Activated naive CD8-positive, alpha-beta T cell (primary cell): ENCODE measurements at regions not wholly inside any gene's neighbourhood (a gene's known extent, or its start where the extent isn't known, plus 50 kb on each side); places are given as distances from the start of the nearest gene placed in this dataset.

Experiments
- H3K27ac Mint-ChIP-seq: one replicate; pipeline ENCODE4 v1.8.0; 2021; ENCODE audit warnings: mixed read lengths
- H3K27me3 Mint-ChIP-seq: one replicate; pipeline ENCODE4 v1.8.0; 2021; ENCODE audit warnings: mixed read lengths
- H3K36me3 Mint-ChIP-seq: one replicate; pipeline ENCODE4 v1.8.0; 2021; ENCODE audit warnings: mixed read lengths
- H3K4me1 Mint-ChIP-seq: one replicate; pipeline ENCODE4 v1.8.0; 2021; ENCODE audit warnings: low read depth, mixed read lengths
- H3K4me3 Mint-ChIP-seq: one replicate; pipeline ENCODE4 v1.8.0; 2021; ENCODE audit warnings: mild to moderate bottlenecking, mixed read lengths
- H3K9me3 Mint-ChIP-seq: one replicate; pipeline ENCODE4 v1.8.0; 2021; ENCODE audit warnings: low read depth, mixed read lengths

DNA sequence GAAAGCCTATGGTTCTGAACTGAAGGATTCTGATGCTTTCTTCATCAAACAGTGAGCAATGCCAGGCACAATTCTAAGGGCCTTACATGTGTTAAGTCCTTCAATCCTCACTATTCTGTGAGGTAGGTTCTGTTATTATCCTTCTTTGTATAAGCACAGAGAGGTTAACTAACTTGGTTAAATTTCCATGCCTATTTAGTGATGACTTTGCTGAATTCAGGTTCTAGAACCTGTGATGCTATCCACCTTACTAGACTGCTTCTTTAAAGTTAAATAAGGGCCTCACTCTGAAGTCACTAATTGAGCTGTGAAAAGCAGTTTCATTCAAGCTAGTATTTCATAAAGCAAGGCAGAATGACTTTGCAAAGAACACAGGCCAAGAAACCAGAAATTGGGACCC, 138.9 kb upstream of the PARP11 start:
- H3K27me3 Mint-ChIP-seq: no peaks in the 10 kb centered on the region
- no peaks in the 10 kb centered on the region for H3K9me3 Mint-ChIP-seq
- no peaks in the 10 kb centered on the region for H3K36me3 Mint-ChIP-seq
- no peak overlapping the region for H3K27ac Mint-ChIP-seq
- H3K4me3 Mint-ChIP-seq: no peak overlapping the region
- no peaks in the 10 kb centered on the region for H3K4me1 Mint-ChIP-seq

DNA sequence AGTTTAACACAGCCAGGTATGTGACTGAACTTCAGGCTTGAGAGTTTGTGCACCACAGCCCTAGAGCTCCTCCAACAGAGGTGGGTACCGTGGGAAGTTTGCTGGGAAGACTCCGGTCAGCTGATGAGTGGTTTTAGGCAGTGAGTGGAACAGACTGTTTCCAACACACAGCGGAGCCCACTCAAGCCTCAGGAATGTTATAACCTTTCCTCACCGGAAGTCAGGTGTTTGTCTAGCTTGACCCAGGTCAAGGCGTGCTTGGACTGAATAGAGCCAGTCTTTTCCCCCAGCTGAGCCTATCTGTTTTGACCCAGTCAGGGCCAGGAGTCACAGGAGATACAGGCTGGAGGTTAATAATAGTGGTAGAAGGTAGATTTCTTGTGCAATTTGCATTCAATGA, 138.4 kb upstream of the PARP11 start:
- Mint-ChIP-seq H3K4me1 (no peaks in the 10 kb centered on the region), H3K4me3 (no peak overlapping the region), H3K27ac (no peak overlapping the region), H3K9me3 (no peaks in the 10 kb centered on the region), H3K27me3 (no peaks in the 10 kb centered on the region), H3K36me3 (no peaks in the 10 kb centered on the region)

DNA sequence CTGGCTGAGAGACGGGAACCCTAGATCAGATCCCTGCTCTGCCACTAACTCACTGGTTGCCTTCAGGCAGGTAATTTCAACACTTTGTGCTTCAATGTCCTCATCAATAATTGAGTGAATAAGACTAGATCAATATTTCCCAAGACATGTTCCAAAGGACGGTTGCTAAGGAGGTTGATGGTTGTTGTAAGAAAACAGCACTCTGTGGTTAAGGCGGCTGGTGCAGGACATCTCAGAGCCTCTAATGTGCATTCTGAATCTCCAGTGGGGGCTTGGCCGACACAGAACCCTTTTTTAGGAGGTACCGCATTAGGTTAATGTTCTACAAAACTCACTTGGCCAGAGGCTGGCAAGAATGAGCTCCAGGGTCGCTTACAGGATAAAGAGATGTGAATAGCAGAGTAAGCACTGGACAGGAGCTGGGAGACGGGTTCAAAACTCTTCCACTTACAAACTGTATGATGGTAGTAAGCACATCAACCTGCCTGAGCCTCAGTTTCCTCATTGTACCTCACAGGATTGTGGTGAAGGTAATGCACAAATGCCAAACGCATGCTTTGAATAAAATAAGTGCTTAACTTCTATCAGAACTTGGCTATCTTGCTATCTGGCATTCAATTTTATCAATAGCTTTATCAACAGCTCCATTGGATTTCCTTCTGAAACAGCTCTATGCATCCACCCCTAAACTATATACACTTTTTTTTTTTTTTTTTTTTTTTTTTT, 136.9 kb upstream of the PARP11 start:
- no peaks in the 10 kb centered on the region for H3K27me3 Mint-ChIP-seq
- H3K4me1 Mint-ChIP-seq: no peaks in the 10 kb centered on the region
- no peaks in the 10 kb centered on the region for H3K36me3 Mint-ChIP-seq
- H3K9me3 Mint-ChIP-seq: no peaks in the 10 kb centered on the region
- H3K4me3 Mint-ChIP-seq: no peak overlapping the region
- H3K27ac Mint-ChIP-seq: no peak overlapping the region

DNA sequence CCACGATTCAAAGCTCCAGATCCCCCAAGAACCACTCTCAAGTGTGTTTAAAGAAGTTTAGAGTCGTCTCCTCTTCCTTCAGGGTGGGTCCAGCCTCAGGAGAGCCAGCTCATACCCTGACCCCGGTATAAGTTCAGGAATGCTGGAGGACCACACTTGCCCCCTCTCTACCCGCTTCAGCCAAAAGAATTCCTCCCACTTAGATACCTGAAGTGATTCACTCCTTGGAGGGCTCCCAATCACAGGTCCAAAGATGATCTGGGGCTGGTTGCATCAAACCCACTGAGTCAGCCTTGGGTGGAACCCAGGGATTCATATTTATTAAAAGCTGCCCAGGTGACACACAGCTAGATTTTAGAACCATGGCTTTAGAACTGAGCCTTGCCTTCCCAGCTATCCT, 133.5 kb upstream of the PARP11 start:
- Mint-ChIP-seq H3K27ac (no peak overlapping the region), H3K36me3 (no peaks in the 10 kb centered on the region), H3K4me3 (no peak overlapping the region), H3K4me1 (no peaks in the 10 kb centered on the region), H3K9me3 (no peaks in the 10 kb centered on the region), H3K27me3 (no peaks in the 10 kb centered on the region)

DNA sequence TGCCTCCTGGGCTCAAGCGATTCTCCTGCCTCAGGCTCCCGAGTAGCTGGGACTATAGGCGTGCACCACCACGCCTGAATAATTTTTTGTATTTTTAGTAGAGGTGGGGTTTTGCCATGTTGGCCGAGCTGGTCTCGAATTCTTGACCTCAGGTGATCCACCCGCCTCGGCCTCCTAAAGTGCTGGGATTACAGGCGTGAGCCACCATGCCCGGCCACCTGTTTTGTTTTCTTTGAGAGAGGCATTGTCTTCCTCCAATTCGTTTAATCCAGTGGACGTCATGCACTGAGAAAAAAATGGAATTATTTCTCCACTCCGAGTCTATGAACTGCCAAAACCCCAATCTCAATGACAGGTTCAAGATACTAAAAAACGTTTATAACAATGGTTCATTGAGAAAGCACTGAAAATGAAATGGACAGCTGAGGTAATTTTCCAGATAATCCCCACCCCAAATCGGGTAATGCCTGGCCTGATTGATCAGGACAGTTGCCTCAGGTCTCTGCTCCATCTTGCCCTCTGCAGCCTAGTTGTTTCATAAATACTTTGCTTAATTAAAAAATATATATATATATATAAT, 132.7 kb upstream of the PARP11 start:
- Mint-ChIP-seq H3K27me3 (no peaks in the 10 kb centered on the region), H3K27ac (no peak overlapping the region), H3K4me3 (no peak overlapping the region), H3K36me3 (peaks cover under 1% of the 10 kb centered on the region), H3K9me3 (no peaks in the 10 kb centered on the region), H3K4me1 (no peaks in the 10 kb centered on the region)

DNA sequence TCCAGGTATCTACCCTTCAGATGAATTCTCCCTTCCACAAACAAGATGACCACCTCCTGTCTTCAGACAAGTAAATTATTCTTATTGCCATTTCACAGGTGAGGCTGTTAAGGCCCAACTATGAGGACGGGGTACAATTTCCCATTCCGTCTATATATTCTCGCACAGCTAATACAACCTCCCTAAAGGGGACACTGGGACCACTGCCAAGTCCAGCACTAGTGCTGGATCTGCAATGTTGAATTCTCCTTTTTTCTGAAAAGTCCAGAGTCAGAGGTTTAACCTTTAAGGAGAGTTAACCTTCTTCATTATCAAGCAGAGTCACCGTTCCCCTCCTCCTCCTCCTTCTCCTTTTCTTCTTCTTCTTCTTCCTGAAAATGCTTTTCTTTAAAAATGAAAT, 130.4 kb upstream of the PARP11 start:
- Mint-ChIP-seq H3K4me3 (no peak overlapping the region), H3K27me3 (no peaks in the 10 kb centered on the region), H3K4me1 (peaks cover 5% of the 10 kb centered on the region), H3K27ac (no peak overlapping the region), H3K36me3 (peaks cover 2% of the 10 kb centered on the region), H3K9me3 (peaks cover 4% of the 10 kb centered on the region)

DNA sequence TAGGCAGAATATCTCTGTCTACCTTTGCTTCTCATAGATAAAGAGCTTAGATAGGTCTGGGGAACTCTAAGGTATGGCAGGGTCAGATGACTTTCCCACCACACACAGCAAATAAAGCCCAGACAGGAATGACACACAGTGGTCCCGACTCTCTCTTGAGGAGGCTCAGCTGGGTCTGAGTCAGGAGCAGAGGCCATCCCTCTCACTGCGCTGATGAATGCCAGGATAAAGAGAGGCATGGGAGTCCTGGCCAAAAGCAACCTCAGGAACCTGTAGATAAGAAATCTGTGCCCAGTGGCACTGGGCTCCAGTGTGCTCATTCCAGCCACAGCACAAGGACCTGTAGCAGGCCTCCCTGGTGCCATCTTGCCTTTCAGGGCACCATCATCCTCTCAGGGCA, 129.4 kb upstream of the PARP11 start:
- Mint-ChIP-seq H3K4me1 (peaks cover 12% of the 10 kb centered on the region), H3K9me3 (peaks cover 4% of the 10 kb centered on the region), H3K27ac (no peak overlapping the region), H3K36me3 (peaks cover 2% of the 10 kb centered on the region), H3K27me3 (no peaks in the 10 kb centered on the region), H3K4me3 (no peak overlapping the region)

DNA sequence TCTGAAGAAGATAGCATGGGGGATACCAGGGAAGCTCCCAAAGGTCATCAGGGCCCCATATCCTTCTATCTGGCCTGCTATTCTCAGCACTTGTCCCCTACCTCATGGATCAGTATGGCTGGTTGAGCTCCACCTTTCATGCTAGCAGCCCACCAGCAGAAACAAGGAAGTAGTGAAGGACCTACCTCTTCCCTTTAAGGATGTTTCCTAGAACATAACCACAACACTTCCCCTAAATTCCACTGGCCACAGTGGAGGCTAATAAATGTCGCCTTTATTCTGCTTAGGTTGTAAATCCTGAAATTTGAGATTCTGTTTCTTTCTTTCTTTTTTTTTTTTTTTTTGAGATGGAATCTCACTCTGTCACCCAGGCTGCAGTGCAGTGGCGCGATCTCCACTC, 128.6 kb upstream of the PARP11 start:
- Mint-ChIP-seq H3K27me3 (no peaks in the 10 kb centered on the region), H3K4me3 (no peak overlapping the region), H3K27ac (no peak overlapping the region), H3K36me3 (peaks cover 2% of the 10 kb centered on the region), H3K4me1 (peaks cover 16% of the 10 kb centered on the region), H3K9me3 (peaks cover 4% of the 10 kb centered on the region)

DNA sequence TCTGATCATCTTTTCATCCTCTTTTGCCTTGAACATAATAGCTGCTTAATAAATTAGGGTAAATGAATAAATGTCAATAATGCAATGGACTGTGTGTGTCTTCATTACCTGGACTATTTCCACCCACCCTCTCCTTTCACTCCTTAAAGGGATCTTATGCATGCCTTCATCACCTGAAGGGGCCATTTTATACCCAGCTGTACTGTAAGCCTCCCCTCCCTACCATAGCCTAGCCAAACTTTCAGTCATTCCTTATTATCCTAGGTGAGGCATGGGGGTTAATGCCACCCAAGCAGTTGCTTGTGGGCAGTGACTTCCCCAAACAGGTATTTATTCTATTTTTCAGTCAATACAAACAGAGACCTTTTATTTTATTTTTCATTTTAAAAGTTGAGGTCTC, 127.8 kb upstream of the PARP11 start:
- H3K27ac Mint-ChIP-seq: no peak overlapping the region
- H3K27me3 Mint-ChIP-seq: no peaks in the 10 kb centered on the region
- H3K4me1 Mint-ChIP-seq: peaks cover 18% of the 10 kb centered on the region
- peaks cover 4% of the 10 kb centered on the region for H3K9me3 Mint-ChIP-seq
- no peak overlapping the region for H3K4me3 Mint-ChIP-seq
- H3K36me3 Mint-ChIP-seq: peaks cover 2% of the 10 kb centered on the region

DNA sequence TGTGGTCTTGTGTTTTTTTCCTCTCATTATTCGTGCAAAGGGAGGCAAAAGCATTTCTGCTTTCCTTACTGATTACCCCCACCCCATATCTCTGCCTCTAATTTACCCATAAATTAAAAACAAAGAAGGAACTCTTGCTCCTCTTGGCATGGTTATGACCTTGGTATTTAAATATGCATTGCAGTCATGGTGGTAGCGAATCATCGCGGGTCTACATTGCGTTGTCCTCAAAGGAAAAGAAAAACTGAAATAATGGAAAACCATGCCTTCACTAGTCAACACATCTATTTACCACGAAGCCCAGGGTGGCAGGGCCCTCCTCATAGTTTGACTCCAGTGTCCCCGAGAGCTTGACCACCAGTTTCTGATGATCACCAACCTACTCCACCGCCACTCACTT, 126.7 kb upstream of the PARP11 start:
- no peaks in the 10 kb centered on the region for H3K27me3 Mint-ChIP-seq
- H3K4me3 Mint-ChIP-seq: no peak overlapping the region
- peaks cover 4% of the 10 kb centered on the region for H3K9me3 Mint-ChIP-seq
- peaks cover 21% of the 10 kb centered on the region for H3K4me1 Mint-ChIP-seq
- H3K36me3 Mint-ChIP-seq: peaks cover 2% of the 10 kb centered on the region
- no peak overlapping the region for H3K27ac Mint-ChIP-seq

DNA sequence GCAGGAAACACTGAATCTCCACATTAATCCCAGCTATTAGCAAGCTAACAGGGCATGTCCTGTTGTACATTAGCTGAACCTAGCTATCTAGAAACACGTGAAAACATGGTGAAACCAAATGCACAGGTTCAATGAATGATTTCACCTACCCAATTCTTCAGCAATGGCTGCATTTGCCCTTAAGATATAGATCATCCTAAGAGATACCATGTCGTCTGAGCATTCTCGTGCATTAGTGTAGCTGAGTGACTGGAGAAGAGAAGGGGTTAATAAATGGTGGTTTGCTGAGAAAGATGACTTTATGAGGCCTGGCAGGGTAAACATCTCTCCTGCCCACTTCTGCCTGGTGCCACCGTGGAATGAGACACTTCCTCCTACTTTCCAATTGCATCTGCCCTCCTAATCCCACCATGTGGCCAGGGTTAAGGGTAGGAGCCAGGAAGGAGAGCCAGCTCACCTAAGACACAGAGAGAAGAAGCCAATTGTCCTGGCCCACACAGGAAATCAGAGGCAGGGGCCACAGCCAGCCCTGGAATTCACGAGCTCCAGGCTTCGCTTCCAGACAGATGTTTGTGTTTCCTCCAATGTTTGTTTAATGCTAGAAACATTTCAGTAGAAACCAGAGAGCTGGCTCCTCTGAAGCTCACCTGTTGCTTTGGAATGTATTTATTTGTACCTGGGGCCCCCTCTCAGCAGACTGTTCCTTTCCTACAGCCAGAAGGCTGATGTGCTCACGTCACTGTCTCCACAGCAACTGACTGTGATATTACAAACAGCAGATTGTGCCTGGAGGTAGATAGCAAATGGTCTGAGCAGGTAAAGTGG, 126.0 kb upstream of the PARP11 start:
- H3K27me3 Mint-ChIP-seq: no peaks in the 10 kb centered on the region
- H3K9me3 Mint-ChIP-seq: peaks cover 4% of the 10 kb centered on the region
- H3K36me3 Mint-ChIP-seq: peaks cover 2% of the 10 kb centered on the region
- H3K4me1 Mint-ChIP-seq: peaks cover 21% of the 10 kb centered on the region
- no peak overlapping the region for H3K4me3 Mint-ChIP-seq
- H3K27ac Mint-ChIP-seq: no peak overlapping the region

DNA sequence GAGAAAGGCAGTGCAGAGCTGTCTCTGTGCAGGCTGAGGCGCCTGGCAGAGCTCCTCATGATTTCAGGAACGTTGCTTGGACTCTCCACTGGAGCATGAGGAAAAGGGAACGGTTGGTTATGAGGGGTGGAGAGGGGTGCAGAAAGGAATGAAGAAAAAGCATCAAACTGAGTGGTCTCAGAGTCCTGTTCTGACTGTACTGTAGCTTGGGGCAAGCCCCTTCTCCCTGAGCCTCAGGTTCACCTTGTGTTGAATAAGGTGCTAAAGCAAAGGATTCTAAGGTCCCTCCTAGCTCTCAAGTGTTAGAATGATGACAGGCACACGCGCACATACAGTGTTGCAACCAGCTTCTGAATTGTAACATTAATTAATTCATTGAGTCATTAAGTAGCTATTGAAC, 125.2 kb upstream of the PARP11 start:
- Mint-ChIP-seq H3K27ac (no peak overlapping the region), H3K36me3 (peaks cover 2% of the 10 kb centered on the region), H3K4me3 (no peak overlapping the region)

DNA sequence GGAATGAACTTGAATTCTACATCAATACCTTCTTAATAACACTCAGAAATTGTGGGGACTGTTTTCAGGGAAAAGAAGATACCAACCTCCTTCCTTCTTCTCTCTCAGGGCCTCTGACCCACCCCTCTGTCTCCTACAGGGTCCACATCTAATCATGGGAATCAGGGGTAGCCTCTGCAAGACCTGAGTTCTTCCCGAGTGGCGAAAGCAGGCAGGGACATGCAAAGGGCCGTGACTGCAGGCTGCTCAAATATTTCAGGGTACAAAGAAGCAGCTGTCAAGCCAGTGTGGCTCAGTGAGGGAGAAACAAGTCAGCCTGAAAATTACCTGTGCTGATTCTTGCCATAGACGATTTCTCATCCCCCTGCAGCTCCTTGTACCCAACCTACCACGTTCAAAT, 123.1 kb upstream of the PARP11 start:
- Mint-ChIP-seq H3K4me3 (no peak overlapping the region), H3K36me3 (peaks cover 2% of the 10 kb centered on the region), H3K27ac (no peak overlapping the region), H3K9me3 (peaks cover 4% of the 10 kb centered on the region), H3K4me1 (peaks cover 24% of the 10 kb centered on the region), H3K27me3 (no peaks in the 10 kb centered on the region)

More for the DNA sequence above, 125.2 kb upstream of the PARP11 start:
- Mint-ChIP-seq H3K4me1 (peaks cover 21% of the 10 kb centered on the region), H3K27me3 (no peaks in the 10 kb centered on the region), H3K9me3 (peaks cover 4% of the 10 kb centered on the region)

DNA sequence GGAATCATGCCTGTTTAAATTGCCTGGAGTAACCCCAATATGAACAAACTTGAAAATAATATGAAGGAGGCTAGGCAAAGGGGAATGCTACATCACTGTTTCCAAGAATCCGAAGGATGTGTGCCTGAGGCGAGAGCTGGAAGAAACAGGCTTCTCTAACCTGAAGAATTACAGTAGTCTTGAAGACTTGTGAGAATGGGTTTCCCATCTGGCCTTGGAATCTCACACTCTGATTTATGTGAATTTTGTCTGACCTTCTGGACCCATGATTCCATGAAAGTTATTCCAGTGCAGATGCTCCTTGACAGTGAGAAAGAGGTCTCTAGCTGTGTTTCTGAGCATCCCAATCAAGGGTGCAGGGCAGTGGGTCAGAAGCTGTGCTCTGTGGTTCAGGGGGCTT, 122.1 kb upstream of the PARP11 start:
- H3K36me3 Mint-ChIP-seq: no peaks in the 10 kb centered on the region
- no peaks in the 10 kb centered on the region for H3K27me3 Mint-ChIP-seq
- peaks cover 27% of the 10 kb centered on the region for H3K4me1 Mint-ChIP-seq
- peaks cover under 1% of the 10 kb centered on the region for H3K9me3 Mint-ChIP-seq
- H3K4me3 Mint-ChIP-seq: no peak overlapping the region
- H3K27ac Mint-ChIP-seq: no peak overlapping the region

DNA sequence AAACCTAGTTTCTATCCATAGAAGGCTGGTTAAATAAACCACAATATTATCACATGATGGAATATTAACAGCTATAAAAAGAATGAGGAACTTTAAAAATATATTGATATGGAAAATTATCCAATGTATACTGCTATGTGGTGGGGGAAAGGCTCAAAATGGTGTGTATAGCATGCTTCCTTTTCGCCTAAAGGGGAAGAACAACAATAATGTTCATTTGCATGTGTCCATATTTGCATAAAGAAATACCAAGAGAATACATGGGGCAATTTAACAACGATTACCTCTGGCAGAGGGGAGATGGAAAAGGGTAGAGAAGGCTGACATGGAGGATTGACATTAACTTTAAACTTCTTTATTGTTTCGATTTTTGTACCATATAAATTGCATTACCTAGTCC, 121.3 kb upstream of the PARP11 start:
- Mint-ChIP-seq H3K27ac (no peak overlapping the region), H3K4me3 (no peak overlapping the region), H3K4me1 (peaks cover 31% of the 10 kb centered on the region), H3K27me3 (no peaks in the 10 kb centered on the region), H3K9me3 (no peaks in the 10 kb centered on the region), H3K36me3 (no peaks in the 10 kb centered on the region)
